ENCODE measurements at regions not wholly inside any gene's neighbourhood (a gene's known extent, or its start where the extent isn't known, plus 50 kb on each side); places are given as distances from the start of the nearest gene placed in this dataset.

DNA sequence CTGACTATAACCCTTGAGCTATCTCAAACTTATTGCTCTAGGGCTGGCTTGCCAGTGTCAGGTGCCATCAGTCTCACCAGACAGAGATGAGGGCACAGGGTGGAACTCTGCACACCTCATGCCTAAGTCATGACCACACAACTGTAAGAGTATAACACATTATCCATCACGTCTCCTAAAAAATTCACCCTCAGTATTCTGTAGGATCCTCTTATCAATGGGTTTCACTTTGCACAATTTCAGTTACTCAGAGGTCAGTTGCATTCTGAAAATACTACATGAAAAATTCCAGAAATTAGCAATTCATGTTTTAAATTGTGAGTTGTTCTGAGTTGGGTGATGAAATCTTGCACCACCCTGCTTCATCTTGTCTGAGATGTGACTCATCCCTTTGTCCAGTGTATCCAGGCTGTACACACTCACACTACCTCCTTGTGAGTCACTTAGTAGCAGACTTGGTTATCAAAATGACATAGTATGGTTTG lies 690.9 kb upstream of the CDH18 start:
- H3K36me3 ChIP-seq: peaks cover 0 to 2% of the 10 kb centered on the region in 2 donors
- WGBS: 86% methylated on average over 1 of the region's 1 CpG
- no peaks in the 10 kb centered on the region for H3K9me3 ChIP-seq
- no peak overlapping the region for H3K4me3 ChIP-seq
- H3K27me3 ChIP-seq (replicated peaks; ENCODE audit: insufficient read depth): no peaks in the 10 kb centered on the region
- no peaks in the 10 kb centered on the region for H3K4me1 ChIP-seq (replicated peaks)
- H3K27ac ChIP-seq: no peak overlapping the region
- DNase-seq (ENCODE audit: low spot score): no peak
- no peak for TF ChIP-seq POLR2AphosphoS5 (IDR thresholded peaks at IDR 0.05)
- TF ChIP-seq, protein P1, sequence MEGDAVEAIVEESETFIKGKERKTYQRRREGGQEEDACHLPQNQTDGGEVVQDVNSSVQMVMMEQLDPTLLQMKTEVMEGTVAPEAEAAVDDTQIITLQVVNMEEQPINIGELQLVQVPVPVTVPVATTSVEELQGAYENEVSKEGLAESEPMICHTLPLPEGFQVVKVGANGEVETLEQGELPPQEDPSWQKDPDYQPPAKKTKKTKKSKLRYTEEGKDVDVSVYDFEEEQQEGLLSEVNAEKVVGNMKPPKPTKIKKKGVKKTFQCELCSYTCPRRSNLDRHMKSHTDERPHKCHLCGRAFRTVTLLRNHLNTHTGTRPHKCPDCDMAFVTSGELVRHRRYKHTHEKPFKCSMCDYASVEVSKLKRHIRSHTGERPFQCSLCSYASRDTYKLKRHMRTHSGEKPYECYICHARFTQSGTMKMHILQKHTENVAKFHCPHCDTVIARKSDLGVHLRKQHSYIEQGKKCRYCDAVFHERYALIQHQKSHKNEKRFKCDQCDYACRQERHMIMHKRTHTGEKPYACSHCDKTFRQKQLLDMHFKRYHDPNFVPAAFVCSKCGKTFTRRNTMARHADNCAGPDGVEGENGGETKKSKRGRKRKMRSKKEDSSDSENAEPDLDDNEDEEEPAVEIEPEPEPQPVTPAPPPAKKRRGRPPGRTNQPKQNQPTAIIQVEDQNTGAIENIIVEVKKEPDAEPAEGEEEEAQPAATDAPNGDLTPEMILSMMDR (IDR thresholded peaks at IDR 0.05): no peak
- no peak for TF ChIP-seq POLR2A (IDR thresholded peaks at IDR 0.05)
- intact Hi-C loops (cut with DNase I): no loop called here

DNA sequence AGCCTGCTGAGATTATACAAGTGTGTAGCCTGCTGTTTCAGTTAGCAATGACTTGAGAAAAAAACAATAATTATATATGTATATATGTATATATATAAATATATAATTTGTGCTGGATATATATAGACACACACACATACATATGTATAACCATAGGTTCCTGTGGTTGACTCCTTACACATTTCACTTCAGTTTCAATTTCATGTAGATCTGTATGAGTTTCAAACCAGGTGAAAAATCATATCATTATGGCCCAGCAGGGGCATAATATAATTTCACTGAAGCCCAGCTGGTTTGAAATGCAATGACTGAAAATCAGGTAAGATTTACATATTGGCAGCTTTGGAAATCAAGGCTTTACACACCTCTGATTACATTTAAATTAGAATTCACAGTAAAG lies 690.4 kb upstream of the CDH18 start:
- TF ChIP-seq POLR2A (IDR thresholded peaks at IDR 0.05) (no peak), POLR2AphosphoS5 (IDR thresholded peaks at IDR 0.05) (no peak)
- TF ChIP-seq, protein P1 (IDR thresholded peaks at IDR 0.05): no peak
- Histone ChIP-seq H3K4me3 (no peak overlapping the region), H3K36me3 (peaks cover 0 to 2% of the 10 kb centered on the region in 2 donors), H3K27me3 (replicated peaks; ENCODE audit: insufficient read depth) (no peaks in the 10 kb centered on the region), H3K9me3 (no peaks in the 10 kb centered on the region), H3K27ac (no peak overlapping the region), H3K4me1 (replicated peaks) (no peaks in the 10 kb centered on the region)
- DNase-seq (ENCODE audit: low spot score): no peak
- intact Hi-C loops (cut with DNase I): no loop called here

DNA sequence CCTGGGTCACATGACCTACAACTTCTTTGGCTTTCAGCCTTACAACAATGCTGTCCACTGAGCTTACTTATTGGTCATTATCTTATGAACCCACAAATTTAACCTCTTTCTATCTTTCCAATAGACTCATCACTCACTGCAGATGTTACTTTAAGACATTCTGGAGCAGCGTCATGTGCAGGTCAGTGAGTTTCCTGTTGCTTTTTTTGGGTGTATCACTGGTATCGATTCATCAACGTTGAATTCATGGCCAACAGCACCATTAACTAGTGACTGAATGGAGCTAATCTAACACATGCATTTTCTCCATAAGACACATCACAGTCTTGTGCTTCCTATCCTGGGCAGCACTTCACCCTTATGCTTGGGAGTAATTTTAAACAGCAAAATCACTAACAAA lies 672.6 kb upstream of the CDH18 start:
- intact Hi-C loops (cut with DNase I): no loop called here
- no peaks in the 10 kb centered on the region for H3K9me3 ChIP-seq
- TF ChIP-seq POLR2AphosphoS5 (IDR thresholded peaks at IDR 0.05) (no peak), POLR2A (IDR thresholded peaks at IDR 0.05) (no peak)
- TF ChIP-seq, protein P1 (IDR thresholded peaks at IDR 0.05): no peak
- no peaks in the 10 kb centered on the region for H3K27me3 ChIP-seq (replicated peaks; ENCODE audit: insufficient read depth)
- WGBS: 88% methylated on average over 3 of the region's 3 CpGs
- no peak overlapping the region for H3K27ac ChIP-seq
- H3K4me1 ChIP-seq (replicated peaks): no peaks in the 10 kb centered on the region
- no peaks in the 10 kb centered on the region for H3K36me3 ChIP-seq
- H3K4me3 ChIP-seq: no peak overlapping the region
- no peak for DNase-seq (ENCODE audit: low spot score)

DNA sequence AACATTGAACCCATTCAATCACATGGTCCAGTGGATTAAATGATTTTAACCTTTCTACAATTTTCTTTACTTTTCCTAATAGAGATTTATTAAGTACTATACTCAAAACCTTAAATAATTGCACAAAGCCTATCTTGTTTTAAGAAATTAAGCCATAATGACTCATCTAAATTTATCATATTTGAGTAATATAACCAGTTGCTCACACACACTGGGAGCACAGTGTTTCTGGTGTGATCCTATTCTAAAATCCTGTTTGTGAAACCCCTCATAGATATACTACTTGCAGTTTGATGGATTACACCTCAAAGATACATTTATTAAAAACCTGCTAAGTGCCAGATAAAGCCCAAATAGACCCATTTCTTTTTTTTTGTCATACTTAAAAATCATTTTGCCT lies 668.3 kb upstream of the CDH18 start:
- Histone ChIP-seq H3K4me1 (replicated peaks) (no peaks in the 10 kb centered on the region), H3K9me3 (no peaks in the 10 kb centered on the region), H3K27ac (no peak overlapping the region), H3K27me3 (replicated peaks; ENCODE audit: insufficient read depth) (no peaks in the 10 kb centered on the region), H3K4me3 (no peak overlapping the region), H3K36me3 (no peaks in the 10 kb centered on the region)
- TF ChIP-seq POLR2A (IDR thresholded peaks at IDR 0.05): no peak
- TF ChIP-seq, protein P1 (IDR thresholded peaks at IDR 0.05): no peak
- no peak for TF ChIP-seq POLR2AphosphoS5 (IDR thresholded peaks at IDR 0.05)
- intact Hi-C loops (cut with DNase I): no loop called here
- DNase-seq (ENCODE audit: low spot score): no peak

DNA sequence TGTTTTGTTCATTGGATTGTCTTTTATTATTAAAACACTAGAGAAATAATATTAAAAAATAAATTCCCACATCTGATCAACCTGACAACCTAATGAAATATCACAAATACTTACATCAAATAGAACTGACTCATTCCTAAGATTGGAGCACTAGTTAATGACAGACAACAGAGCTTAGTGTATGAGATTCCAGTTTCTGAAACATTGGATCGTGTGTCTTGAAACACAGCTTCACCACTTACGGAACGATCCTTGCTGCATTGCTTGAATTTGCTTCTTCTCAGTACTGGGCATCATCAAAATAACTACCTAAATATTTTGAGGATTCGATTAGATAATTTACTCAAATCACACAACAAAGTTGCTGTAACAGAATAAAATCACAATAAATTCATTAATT lies 667.2 kb upstream of the CDH18 start:
- H3K27ac ChIP-seq: no peak overlapping the region
- H3K27me3 ChIP-seq (replicated peaks; ENCODE audit: insufficient read depth): no peaks in the 10 kb centered on the region
- WGBS: 76% methylated on average over 4 of the region's 4 CpGs
- no peaks in the 10 kb centered on the region for H3K36me3 ChIP-seq
- TF ChIP-seq POLR2A (IDR thresholded peaks at IDR 0.05): no peak
- TF ChIP-seq POLR2AphosphoS5 (IDR thresholded peaks at IDR 0.05): no peak
- no peak for DNase-seq (ENCODE audit: low spot score)
- no peak overlapping the region for H3K4me3 ChIP-seq
- H3K9me3 ChIP-seq: no peaks in the 10 kb centered on the region
- H3K4me1 ChIP-seq (replicated peaks): no peaks in the 10 kb centered on the region
- intact Hi-C loops (cut with DNase I): no loop called here
